AG10803 (cell line): ENCODE measurements at regions not wholly inside any gene's neighbourhood (a gene's known extent, or its start where the extent isn't known, plus 50 kb on each side); places are given as distances from the start of the nearest gene placed in this dataset.

Experiments
- DNase-seq: peaks from one replicate; pipeline ENCODE4 v3.0.0; 2010; ENCODE audit warnings: low read depth
- H3K4me3 ChIP-seq: 2 replicates; pipeline ENCODE4 v1.5.1; 2011; ENCODE audit warnings: mild to moderate bottlenecking, low read length, control low read depth
- CTCF ChIP-seq: conservative IDR thresholded peaks from 2 replicates; pipeline ENCODE4 v1.5.1; 2011; ENCODE audit warnings: mild to moderate bottlenecking, low read length, control low read depth, inconsistent platforms

DNA sequence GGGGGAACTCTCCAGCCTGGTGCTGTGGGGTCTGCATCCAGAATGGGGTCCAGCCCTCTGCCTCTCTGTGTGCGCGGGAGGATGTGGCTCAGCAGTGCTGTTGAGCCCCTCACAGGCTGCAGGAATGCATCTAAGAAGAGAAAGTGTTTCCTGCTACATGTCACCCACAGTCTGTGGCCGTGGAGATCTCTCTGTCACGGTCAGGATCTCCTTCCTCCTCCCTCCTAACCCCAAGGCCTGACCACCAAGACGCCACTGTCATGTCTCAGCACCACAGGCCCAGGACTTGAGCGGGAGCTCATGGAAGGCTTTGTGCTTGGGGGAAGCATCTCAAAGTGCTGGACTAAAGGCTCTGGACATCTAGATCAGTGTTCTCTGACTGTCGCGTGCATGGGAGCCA lies 90.1 kb downstream of the SREK1 start:
- DNase-seq, result no peak
- no peak for TF ChIP-seq CTCF
- H3K4me3 ChIP-seq, result no peak overlapping the region

DNA sequence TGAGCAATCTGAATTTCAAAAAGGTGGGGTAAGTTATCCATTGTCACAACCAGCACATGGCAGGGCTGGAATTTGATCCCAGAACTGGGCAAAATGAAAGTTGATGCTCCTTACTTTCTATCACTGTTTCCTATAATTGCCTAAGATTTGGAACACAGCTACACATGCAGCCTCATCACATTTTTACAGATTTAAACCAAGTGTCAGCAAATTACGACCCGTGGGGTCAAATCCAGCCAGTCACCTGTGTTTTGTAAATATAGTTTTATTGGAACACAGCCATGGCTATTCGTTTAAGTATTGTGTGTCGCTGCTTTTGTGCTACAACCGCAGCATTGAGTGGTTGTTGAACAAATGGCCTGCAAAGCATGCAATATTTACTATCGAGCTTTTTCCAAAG lies 94.3 kb downstream of the SREK1 start:
- H3K4me3 ChIP-seq, result no peak overlapping the region
- TF ChIP-seq CTCF, result no peak
- no peak for DNase-seq

GRCh38 chr5:66239034-66239433 lies 94.9 kb downstream of the SREK1 start:
- no peak overlapping the region for H3K4me3 ChIP-seq
- DNase-seq, result no peak
- TF ChIP-seq CTCF, result no peak

- TF ChIP-seq CTCF, result no peak
- DNase-seq, result no peak
- H3K4me3 ChIP-seq, result no peak overlapping the region
These were observed 97.2 kb downstream of the SREK1 start for GRCh38 chr5:66241136-66241825.

DNA sequence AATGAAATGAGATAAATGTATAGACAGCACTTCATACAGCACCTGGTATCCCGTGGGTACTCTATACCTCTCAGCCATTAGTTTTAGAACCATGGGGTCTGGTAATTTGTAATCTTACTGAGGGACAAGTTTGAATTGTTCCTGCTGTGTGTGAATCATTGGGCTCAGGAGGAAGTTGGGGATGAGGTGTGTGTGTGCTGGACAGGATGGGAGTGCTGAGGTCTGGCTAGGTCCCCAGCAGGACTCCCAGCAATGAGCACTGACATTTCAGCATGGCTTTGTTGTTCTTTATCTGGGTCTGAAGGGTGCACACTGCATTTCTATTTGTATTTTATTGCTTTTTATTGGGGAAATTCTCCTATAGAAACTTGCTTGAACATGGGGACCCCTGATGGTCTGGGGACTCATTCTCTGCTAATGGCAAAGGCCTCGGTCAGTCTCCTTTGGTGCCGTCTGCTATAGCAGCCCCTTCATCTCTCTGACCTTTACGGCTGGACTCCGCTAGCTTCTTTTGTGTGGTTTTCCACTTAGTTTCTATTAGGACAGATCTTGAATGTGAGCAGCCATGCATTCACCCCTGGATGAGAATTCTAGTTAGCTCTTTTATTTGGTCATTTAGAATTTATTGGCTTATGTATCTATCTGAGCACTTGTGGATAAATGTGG lies 98.1 kb downstream of the SREK1 start:
- H3K4me3 ChIP-seq, result no peak overlapping the region
- no peak for TF ChIP-seq CTCF
- no peak for DNase-seq

- no peak overlapping the region for H3K4me3 ChIP-seq
- peak; percentile 62 for DNase-seq
These were observed 102.5 kb downstream of the SREK1 start for GRCh38 chr5:66246608-66247007.

More at GRCh38 chr5:66246608-66247007, 102.5 kb downstream of the SREK1 start:
- TF ChIP-seq CTCF, result no peak
